RWPE2 (cell line): ENCODE measurements at regions not wholly inside any gene's neighbourhood (a gene's known extent, or its start where the extent isn't known, plus 50 kb on each side); places are given as distances from the start of the nearest gene placed in this dataset.

Experiments used
- ATAC-seq: fragments of 200-7000 bp; cut with Tn5 transposase; 3 replicates; pipeline ENCODE4 v1.9.1; 2021; ENCODE audit warnings: low read depth
- DNase-seq: peaks from one replicate; pipeline ENCODE4 v3.0.0-alpha.2; 2020; ENCODE audit warnings: low spot score
- H3K27ac ChIP-seq: fragments of 450-650 bp; 2 replicates; pipeline ENCODE4 v1.5.1; 2017; ENCODE audit warnings: mild to moderate bottlenecking; ENCODE audit not compliant: poor library complexity, severe bottlenecking
- H3K27me3 ChIP-seq: fragments of 250-450 bp; sonication (Bioruptor Pico); 2 replicates; pipeline ENCODE4 v1.5.1; 2021; ENCODE audit warnings: mild to moderate bottlenecking, moderate library complexity; ENCODE audit not compliant: insufficient read depth, poor library complexity, severe bottlenecking
- H3K36me3 ChIP-seq: fragments of 250-450 bp; sonication (Bioruptor Pico); 2 replicates; pipeline ENCODE4 v1.5.1; 2020; ENCODE audit warnings: low read depth, mild to moderate bottlenecking, moderate library complexity
- H3K4me1 ChIP-seq: fragments of 250-450 bp; sonication (Bioruptor Pico); 2 replicates; pipeline ENCODE4 v1.5.1; 2021; ENCODE audit warnings: mild to moderate bottlenecking, moderate library complexity; ENCODE audit not compliant: insufficient read depth, poor library complexity, severe bottlenecking
- H3K4me3 ChIP-seq: fragments of 250-450 bp; sonication (Bioruptor Pico); 2 replicates; pipeline ENCODE4 v1.5.1; 2021; ENCODE audit warnings: mild to moderate bottlenecking, moderate library complexity; ENCODE audit not compliant: severe bottlenecking
- H3K9me3 ChIP-seq: fragments of 250-450 bp; sonication (Bioruptor Pico); 2 replicates; pipeline ENCODE4 v1.5.1; 2021; ENCODE audit warnings: mild to moderate bottlenecking, moderate library complexity; ENCODE audit not compliant: severe bottlenecking
- CTCF ChIP-seq: fragments of 450-650 bp; IDR thresholded peaks from one replicate; pipeline ENCODE4 v1.5.1; 2017; ENCODE audit warnings: mild to moderate bottlenecking, moderate library complexity; ENCODE audit not compliant: poor library complexity, severe bottlenecking

DNA sequence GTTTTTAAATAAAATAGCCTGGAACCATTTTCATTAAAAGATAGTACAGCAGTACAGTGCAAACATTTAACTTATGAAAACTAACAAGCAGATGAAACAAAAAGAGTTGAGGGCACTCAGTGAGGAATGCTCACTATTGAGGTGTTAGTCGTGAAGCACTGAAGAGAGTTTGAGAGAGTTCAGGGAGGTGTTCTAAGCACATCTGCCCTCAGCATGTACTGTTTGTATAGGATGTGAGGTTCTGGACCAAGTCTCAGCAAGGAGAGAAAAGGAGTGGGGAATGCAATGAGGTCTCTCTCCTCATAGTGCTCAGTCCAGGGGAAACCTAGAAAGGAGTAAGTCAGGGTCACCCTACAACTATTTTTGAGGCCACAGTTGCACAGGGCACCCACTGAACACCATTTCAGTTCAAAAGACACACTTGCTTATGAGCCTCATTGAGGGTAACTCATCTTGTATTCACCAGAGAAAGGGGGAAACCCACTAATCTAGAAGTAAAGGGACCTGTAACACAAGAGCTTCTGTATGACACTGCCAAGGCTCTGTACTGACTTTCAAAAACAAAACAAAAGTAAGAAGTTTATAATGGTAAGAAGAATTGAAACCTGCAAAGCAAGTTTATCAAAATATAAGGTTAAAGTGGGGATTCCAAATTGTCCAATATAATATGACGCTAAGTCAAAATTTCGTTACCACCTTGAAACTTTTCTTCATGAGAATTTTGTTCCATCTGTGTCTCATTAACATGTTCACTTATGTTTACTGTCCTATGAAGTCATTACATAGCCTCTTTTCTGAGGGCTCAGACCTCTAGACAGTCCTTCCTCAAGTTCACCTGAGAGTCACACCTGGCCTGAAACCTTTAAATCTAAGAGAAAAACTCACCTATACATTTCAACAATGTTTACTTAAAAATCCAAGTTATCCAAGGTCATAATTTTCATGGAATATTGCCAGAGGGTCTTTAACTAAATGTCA lies 275.3 kb downstream of the ETS1 start:
- Histone ChIP-seq H3K4me3 (no peak overlapping the region), H3K27me3 (no peaks in the 10 kb centered on the region), H3K36me3 (no peaks in the 10 kb centered on the region), H3K4me1 (no peaks in the 10 kb centered on the region), H3K27ac (no peak overlapping the region), H3K9me3 (no peaks in the 10 kb centered on the region)
- DNase-seq (no peak), ATAC-seq (no peak)
- TF ChIP-seq CTCF, result no peak

DNA sequence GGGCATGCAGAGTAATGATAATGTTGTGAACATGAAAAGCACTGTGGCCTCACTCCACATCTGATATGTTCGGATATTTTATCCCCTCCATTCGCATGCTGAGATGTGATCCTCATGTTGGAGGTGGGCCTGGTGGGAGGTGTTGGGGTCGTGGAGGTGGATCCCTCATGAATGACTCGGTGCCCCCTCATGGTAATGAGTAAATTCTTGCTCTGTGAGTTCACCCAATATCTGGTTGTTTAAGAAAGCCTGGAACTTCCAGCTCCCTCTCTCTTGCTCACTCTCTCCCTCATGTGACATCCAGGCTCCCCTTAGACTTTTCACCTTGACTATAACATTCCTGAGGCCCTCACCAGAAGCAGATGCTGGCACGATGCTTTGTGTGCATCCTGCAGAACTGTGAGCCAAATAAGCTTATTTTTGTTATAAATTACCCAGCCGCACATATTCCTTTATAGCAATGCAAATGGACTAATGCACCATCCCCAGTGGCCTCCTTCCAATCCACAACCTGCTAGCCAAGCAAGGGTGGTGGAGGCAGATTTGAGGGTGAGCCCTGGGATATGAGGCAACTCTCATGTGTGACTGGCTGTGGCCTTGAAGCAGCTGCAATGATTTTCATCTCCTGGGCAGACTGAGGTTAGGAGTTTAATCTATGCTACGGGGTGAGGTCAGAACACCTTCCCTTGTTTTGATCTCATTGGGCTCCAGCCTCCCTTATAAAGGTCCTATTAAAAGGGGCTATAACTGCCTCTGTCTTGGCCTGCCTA lies 276.5 kb downstream of the ETS1 start:
- ATAC-seq (no peak), DNase-seq (no peak)
- Histone ChIP-seq H3K4me3 (no peak overlapping the region), H3K36me3 (no peaks in the 10 kb centered on the region), H3K27ac (no peak overlapping the region), H3K4me1 (no peaks in the 10 kb centered on the region), H3K9me3 (no peaks in the 10 kb centered on the region), H3K27me3 (no peaks in the 10 kb centered on the region)
- TF ChIP-seq CTCF, result no peak

DNA sequence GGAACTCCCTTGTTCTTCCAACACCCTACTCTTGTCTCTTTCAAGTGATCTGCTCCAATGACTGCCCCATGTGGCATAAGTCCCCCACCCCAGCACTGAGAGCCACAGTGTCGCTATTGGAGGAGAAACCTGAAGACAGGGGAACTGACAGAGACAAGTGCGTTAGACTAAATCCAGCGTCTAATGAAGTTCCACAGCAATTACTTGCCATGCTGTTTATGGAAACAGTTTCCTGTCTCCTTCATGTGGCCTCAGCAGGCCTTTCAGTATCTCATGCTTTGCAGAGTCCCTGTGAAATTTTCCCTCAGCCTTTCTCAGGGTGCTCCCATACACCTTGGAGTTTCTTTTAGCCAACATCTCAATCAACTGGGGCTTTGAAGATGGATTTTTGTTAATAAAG lies 277.4 kb downstream of the ETS1 start:
- no peak overlapping the region for H3K27ac ChIP-seq

GRCh38 chr11:128308794-128309193 lies 278.6 kb downstream of the ETS1 start:
- H3K27ac ChIP-seq, result no peak overlapping the region
- H3K9me3 ChIP-seq, result no peaks in the 10 kb centered on the region
- H3K4me3 ChIP-seq, result no peak overlapping the region
- ATAC-seq, result no peak
- TF ChIP-seq CTCF, result no peak
- DNase-seq, result no peak
- no peaks in the 10 kb centered on the region for H3K27me3 ChIP-seq
- H3K36me3 ChIP-seq, result no peaks in the 10 kb centered on the region
- H3K4me1 ChIP-seq, result no peaks in the 10 kb centered on the region

More for the DNA sequence above, 277.4 kb downstream of the ETS1 start:
- DNase-seq, result no peak
- no peak for TF ChIP-seq CTCF
- ATAC-seq, result no peak
- Histone ChIP-seq H3K9me3 (no peaks in the 10 kb centered on the region), H3K4me3 (no peak overlapping the region), H3K36me3 (no peaks in the 10 kb centered on the region), H3K27me3 (no peaks in the 10 kb centered on the region), H3K4me1 (no peaks in the 10 kb centered on the region)

DNA sequence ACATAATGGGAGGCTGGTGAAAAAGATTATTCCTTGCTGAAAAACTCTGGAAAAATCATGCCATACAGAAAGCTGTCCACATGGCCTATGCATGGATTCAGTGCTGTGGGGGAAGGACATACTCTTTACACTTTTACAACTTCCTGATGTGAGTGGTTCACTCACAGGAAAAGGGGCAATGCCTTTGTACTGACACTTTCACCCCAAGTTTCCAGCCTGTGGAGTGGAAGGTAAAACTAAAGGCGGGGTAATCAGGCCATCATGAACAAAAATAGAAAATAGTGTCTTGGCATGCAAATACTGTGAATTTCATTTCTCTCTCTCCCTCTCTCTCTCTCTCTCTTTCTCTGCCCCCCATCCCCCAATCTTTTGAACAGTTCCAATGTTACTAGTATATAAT lies 281.8 kb downstream of the ETS1 start:
- H3K4me1 ChIP-seq, result no peaks in the 10 kb centered on the region
- H3K36me3 ChIP-seq, result no peaks in the 10 kb centered on the region
- H3K27me3 ChIP-seq, result no peaks in the 10 kb centered on the region
- no peak overlapping the region for H3K27ac ChIP-seq
- no peaks in the 10 kb centered on the region for H3K9me3 ChIP-seq
- no peak overlapping the region for H3K4me3 ChIP-seq
- DNase-seq, result no peak
- TF ChIP-seq CTCF, result no peak
- no peak for ATAC-seq
